Endothelial cell of umbilical vein (primary cell): ENCODE measurements at regions not wholly inside any gene's neighbourhood (a gene's known extent, or its start where the extent isn't known, plus 50 kb on each side); places are given as distances from the start of the nearest gene placed in this dataset.

Source experiments
- CTCF ChIP-seq, 2 donors: IDR thresholded peaks; 1 replicate in 1 of 2; 2 replicates in 1 of 2; pipeline ENCODE4 v1.5.1; 2011; ENCODE audit warnings: low read length in 2 of 2, mild to moderate bottlenecking in 2 of 2, moderate library complexity in 2 of 2, control low read depth in 1 of 2, inconsistent platforms in 1 of 2, low read depth in 1 of 2; ENCODE audit not compliant: insufficient read depth in 1 of 2; ENCODE audit errors: extremely low read depth in 1 of 2
- POLR2A ChIP-seq: IDR thresholded peaks from 2 replicates; pipeline ENCODE4 v1.6.1; 2012; ENCODE audit warnings: low read depth, mild to moderate bottlenecking, control low read depth, low read length
- POLR2AphosphoS5 ChIP-seq: IDR thresholded peaks from 2 replicates; pipeline ENCODE4 v1.6.1; 2012; ENCODE audit warnings: low read depth, mild to moderate bottlenecking, control low read depth, low read length, moderate library complexity; ENCODE audit not compliant: insufficient read depth

- TF ChIP-seq POLR2AphosphoS5, result no peak
- TF ChIP-seq POLR2A, result no peak
- TF ChIP-seq CTCF (IDR thresholded peaks at IDR 0.05; ENCODE audit: extremely low read depth in 1 of 2, insufficient read depth in 1 of 2, low read depth in 1 of 2, low read length in 2 of 2), result no peak
These were observed 199.6 kb downstream of the VEGFC start for GRCh38 chr4:176592976-176593670.
